ENCODE measurements at regions not wholly inside any gene's neighbourhood (a gene's known extent, or its start where the extent isn't known, plus 50 kb on each side); places are given as distances from the start of the nearest gene placed in this dataset.

- no peaks in the 10 kb centered on the region for H3K27me3 ChIP-seq (ENCODE audit: control insufficient read depth, insufficient read depth)
- H3K27ac ChIP-seq (ENCODE audit: low read length) = no peak overlapping the region
- intact Hi-C loops (cut with DNase I) = no loop called here
- H3K4me1 ChIP-seq (ENCODE audit: control insufficient read depth, insufficient read depth, low read length) = no peaks in the 10 kb centered on the region
- no peak overlapping the region for H3K4me3 ChIP-seq (ENCODE audit: low read length)
- DNase-seq (no peak), ATAC-seq (no peak)
- no peaks in the 10 kb centered on the region for H3K9me3 ChIP-seq (ENCODE audit: control insufficient read depth, low read length)
Measured at GRCh38 chr10:52636874-52637273, 135.7 kb downstream of the MBL2 start.

- H3K9me3 ChIP-seq (ENCODE audit: control insufficient read depth, low read length) = no peaks in the 10 kb centered on the region
- no peak for DNase-seq
- no peak for ATAC-seq
- intact Hi-C loops (cut with DNase I) = no loop called here
- no peaks in the 10 kb centered on the region for H3K27me3 ChIP-seq (ENCODE audit: control insufficient read depth, insufficient read depth)
- WGBS = 77% methylated on average over 1 of the region's 1 CpG
- no peak overlapping the region for H3K4me3 ChIP-seq (ENCODE audit: low read length)
- no peaks in the 10 kb centered on the region for H3K4me1 ChIP-seq (ENCODE audit: control insufficient read depth, insufficient read depth, low read length)
- H3K27ac ChIP-seq (ENCODE audit: low read length) = no peak overlapping the region
Measured at GRCh38 chr10:52637592-52637991, 135.0 kb downstream of the MBL2 start.

- Histone ChIP-seq H3K27me3 (ENCODE audit: control insufficient read depth, insufficient read depth) (no peaks in the 10 kb centered on the region), H3K9me3 (ENCODE audit: control insufficient read depth, low read length) (no peaks in the 10 kb centered on the region), H3K27ac (ENCODE audit: low read length) (no peak overlapping the region), H3K4me1 (ENCODE audit: control insufficient read depth, insufficient read depth, low read length) (no peaks in the 10 kb centered on the region), H3K4me3 (ENCODE audit: low read length) (no peak overlapping the region)
- ATAC-seq = no peak
- no peak for DNase-seq
- intact Hi-C loops (cut with DNase I) = loop anchor here in 1 of 4 donors (5.0 kb wide), 2 partner anchors 88 to 143 kb away; no protein-coding TSS in a partner anchor
- WGBS = 27% methylated on average over 1 of the region's 1 CpG
Measured at GRCh38 chr10:52639652-52640051, 132.9 kb downstream of the MBL2 start.

- intact Hi-C loops (cut with DNase I) = loop anchor here in 1 of 4 donors (5.0 kb wide), 2 partner anchors 85 to 140 kb away; no protein-coding TSS in a partner anchor
- WGBS = 64% methylated on average over 4 of the region's 4 CpGs
- H3K9me3 ChIP-seq (ENCODE audit: control insufficient read depth, low read length) = no peaks in the 10 kb centered on the region
- H3K27ac ChIP-seq (ENCODE audit: low read length) = no peak overlapping the region
- no peaks in the 10 kb centered on the region for H3K27me3 ChIP-seq (ENCODE audit: control insufficient read depth, insufficient read depth)
- no peaks in the 10 kb centered on the region for H3K4me1 ChIP-seq (ENCODE audit: control insufficient read depth, insufficient read depth, low read length)
- ATAC-seq (no peak), DNase-seq (no peak)
- H3K4me3 ChIP-seq (ENCODE audit: low read length) = no peak overlapping the region
Measured at GRCh38 chr10:52642208-52642607, 130.4 kb downstream of the MBL2 start.

- WGBS = 36% methylated on average over 3 of the region's 3 CpGs
- Histone ChIP-seq H3K4me1 (ENCODE audit: control insufficient read depth, insufficient read depth, low read length) (no peaks in the 10 kb centered on the region), H3K27me3 (ENCODE audit: control insufficient read depth, insufficient read depth) (no peaks in the 10 kb centered on the region), H3K9me3 (ENCODE audit: control insufficient read depth, low read length) (no peaks in the 10 kb centered on the region), H3K4me3 (ENCODE audit: low read length) (no peak overlapping the region), H3K27ac (ENCODE audit: low read length) (no peak overlapping the region)
- intact Hi-C loops (cut with DNase I) = loop anchor here in 3 of 4 donors (2.0 to 5.0 kb wide), 3 partner anchors 83 to 138 kb away; no protein-coding TSS in a partner anchor
- ATAC-seq = peak; percentile 62
- DNase-seq = peak in 2 of 3 donors; percentile 20 to 44
Measured at GRCh38 chr10:52644373-52645186, 128.0 kb downstream of the MBL2 start.

- Histone ChIP-seq H3K4me3 (ENCODE audit: low read length) (no peak overlapping the region), H3K27me3 (ENCODE audit: control insufficient read depth, insufficient read depth) (no peaks in the 10 kb centered on the region), H3K4me1 (ENCODE audit: control insufficient read depth, insufficient read depth, low read length) (no peaks in the 10 kb centered on the region), H3K27ac (ENCODE audit: low read length) (no peak overlapping the region), H3K9me3 (ENCODE audit: control insufficient read depth, low read length) (no peaks in the 10 kb centered on the region)
- DNase-seq (no peak), ATAC-seq (no peak)
- intact Hi-C loops (cut with DNase I) = loop anchor here in 2 of 4 donors (2.0 to 5.0 kb wide), 2 partner anchors 82 to 84 kb away; no protein-coding TSS in a partner anchor
- WGBS = 51% methylated on average over 4 of the region's 4 CpGs
Measured at GRCh38 chr10:52645187-52645758, 127.3 kb downstream of the MBL2 start.

GRCh38 chr10:52649511-52649910 lies 123.1 kb downstream of the MBL2 start:
- WGBS = 88% methylated on average over 1 of the region's 1 CpG
- DNase-seq = no peak
- H3K27me3 ChIP-seq (ENCODE audit: control insufficient read depth, insufficient read depth) = no peaks in the 10 kb centered on the region
- H3K27ac ChIP-seq (ENCODE audit: low read length) = no peak overlapping the region
- ATAC-seq = no peak
- intact Hi-C loops (cut with DNase I) = loop anchor here in 1 of 4 donors (5.0 kb wide), 1 partner anchor 78 kb away; no protein-coding TSS in a partner anchor
- H3K9me3 ChIP-seq (ENCODE audit: control insufficient read depth, low read length) = no peaks in the 10 kb centered on the region
- peaks cover 1% of the 10 kb centered on the region for H3K4me1 ChIP-seq (ENCODE audit: control insufficient read depth, insufficient read depth, low read length)
- no peak overlapping the region for H3K4me3 ChIP-seq (ENCODE audit: low read length)

- no peak for DNase-seq
- H3K27ac ChIP-seq (ENCODE audit: low read length) = no peak overlapping the region
- ATAC-seq = no peak
- H3K27me3 ChIP-seq (ENCODE audit: control insufficient read depth, insufficient read depth) = no peaks in the 10 kb centered on the region
- peaks cover 1% of the 10 kb centered on the region for H3K4me1 ChIP-seq (ENCODE audit: control insufficient read depth, insufficient read depth, low read length)
- no peaks in the 10 kb centered on the region for H3K9me3 ChIP-seq (ENCODE audit: control insufficient read depth, low read length)
- no peak overlapping the region for H3K4me3 ChIP-seq (ENCODE audit: low read length)
- intact Hi-C loops (cut with DNase I) = loop anchor here in 3 of 4 donors (10.0 kb wide), 2 partner anchors 74 to 336 kb away; partner anchors contain the start of gene DKK1 (in 2 of the 3)
- 74% methylated on average over 4 of the region's 4 CpGs for WGBS
Measured at GRCh38 chr10:52650873-52651272, 121.7 kb downstream of the MBL2 start.

- no peak for ATAC-seq
- Histone ChIP-seq H3K27me3 (ENCODE audit: control insufficient read depth, insufficient read depth) (no peaks in the 10 kb centered on the region), H3K27ac (ENCODE audit: low read length) (no peak overlapping the region), H3K4me3 (ENCODE audit: low read length) (no peak overlapping the region), H3K9me3 (ENCODE audit: control insufficient read depth, low read length) (no peaks in the 10 kb centered on the region), H3K4me1 (ENCODE audit: control insufficient read depth, insufficient read depth, low read length) (peaks cover 1% of the 10 kb centered on the region)
- intact Hi-C loops (cut with DNase I) = loop anchor here in 3 of 4 donors (10.0 kb wide), 2 partner anchors 74 to 336 kb away; partner anchors contain the start of gene DKK1 (in 2 of the 3)
- WGBS = 55% methylated on average over 3 of the region's 3 CpGs
- DNase-seq = no peak
Measured at GRCh38 chr10:52651293-52651692, 121.3 kb downstream of the MBL2 start.

- Histone ChIP-seq H3K4me1 (ENCODE audit: control insufficient read depth, insufficient read depth, low read length) (peaks cover 1% of the 10 kb centered on the region), H3K27me3 (ENCODE audit: control insufficient read depth, insufficient read depth) (no peaks in the 10 kb centered on the region), H3K9me3 (ENCODE audit: control insufficient read depth, low read length) (no peaks in the 10 kb centered on the region), H3K27ac (ENCODE audit: low read length) (no peak overlapping the region), H3K4me3 (ENCODE audit: low read length) (no peak overlapping the region)
- no peak for DNase-seq
- ATAC-seq = peak; percentile 44 to 46
- intact Hi-C loops (cut with DNase I) = loop anchor here in 3 of 4 donors (10.0 kb wide), 2 partner anchors 72 to 338 kb away; partner anchors contain the start of gene DKK1 (in 2 of the 3)
- WGBS = 39% methylated on average over 7 of the region's 7 CpGs
Measured at GRCh38 chr10:52652431-52653262, 119.9 kb downstream of the MBL2 start.
